Loucy (cell line): ENCODE measurements at regions not wholly inside any gene's neighbourhood (a gene's known extent, or its start where the extent isn't known, plus 50 kb on each side); places are given as distances from the start of the nearest gene placed in this dataset.

Experiments used
- H2AFZ ChIP-seq: fragments of 200-600 bp; sonication (generic); 2 replicates; pipeline ENCODE4 v1.6.0; 2016; ENCODE audit warnings: antibody characterized with exemption, mild to moderate bottlenecking, low read length, moderate library complexity
- H3F3A ChIP-seq: fragments of 200-600 bp; 2 replicates; pipeline ENCODE4 v1.6.0; 2016; ENCODE audit warnings: antibody characterized with exemption, low read depth, mild to moderate bottlenecking
- H3K27me3 ChIP-seq: fragments of 200-600 bp; sonication (generic); 2 replicates; pipeline ENCODE4 v1.6.1; 2014; ENCODE audit warnings: low read length, mild to moderate bottlenecking; ENCODE audit not compliant: insufficient read depth, poor library complexity, severe bottlenecking
- H3K36me3 ChIP-seq: fragments of 200-600 bp; sonication (generic); 2 replicates; pipeline ENCODE4 v1.6.1; 2016; ENCODE audit warnings: low read length; ENCODE audit not compliant: insufficient read depth
- H3K4me1 ChIP-seq: fragments of 200-600 bp; sonication (generic); 2 replicates; pipeline ENCODE4 v1.5.1; 2014; ENCODE audit warnings: low read length, mild to moderate bottlenecking; ENCODE audit not compliant: insufficient read depth, poor library complexity, severe bottlenecking
- H3K4me2 ChIP-seq: fragments of 200-600 bp; sonication (generic); 2 replicates; pipeline ENCODE4 v1.6.0; 2014; ENCODE audit warnings: antibody characterized with exemption, low read length, low read depth, mild to moderate bottlenecking; ENCODE audit not compliant: poor library complexity, severe bottlenecking
- H3K4me3 ChIP-seq: fragments of 200-600 bp; sonication (generic); 2 replicates; pipeline ENCODE4 v1.5.1; 2014; ENCODE audit warnings: low read length, mild to moderate bottlenecking, mixed read lengths; ENCODE audit not compliant: poor library complexity, severe bottlenecking
- H3K79me2 ChIP-seq: fragments of 200-600 bp; sonication (generic); 2 replicates; pipeline ENCODE4 v1.6.1; 2014; ENCODE audit warnings: low read length; ENCODE audit not compliant: insufficient read depth
- H3K9ac ChIP-seq: fragments of 200-600 bp; sonication (generic); 2 replicates; pipeline ENCODE4 v1.6.0; 2014; ENCODE audit warnings: mild to moderate bottlenecking, low read depth, low read length, moderate library complexity; ENCODE audit not compliant: poor library complexity, severe bottlenecking
- H3K9me2 ChIP-seq: fragments of 200-600 bp; sonication (generic); replicated peaks from 2 replicates; pipeline ENCODE4 v1.6.1; 2016; ENCODE audit warnings: low read depth, low read length, mixed read lengths
- H3K9me3 ChIP-seq: fragments of 200-600 bp; sonication (generic); 2 replicates; pipeline ENCODE4 v1.6.1; 2014; ENCODE audit warnings: mild to moderate bottlenecking, antibody characterized with exemption, low read length, low read depth; ENCODE audit not compliant: insufficient read depth
- H4K20me1 ChIP-seq: fragments of 200-600 bp; sonication (generic); 2 replicates; pipeline ENCODE4 v1.6.0; 2014; ENCODE audit warnings: antibody characterized with exemption, low read length, mild to moderate bottlenecking; ENCODE audit not compliant: insufficient read depth, poor library complexity, severe bottlenecking
- EZH2phosphoT487 ChIP-seq: fragments of 200-600 bp; IDR thresholded peaks from 2 replicates; pipeline ENCODE4 v1.6.1; 2018; ENCODE audit warnings: antibody characterized with exemption, mild to moderate bottlenecking, moderate library complexity, borderline replicate concordance
- TF ChIP-seq, protein P1 (sequence below): fragments of 200-600 bp; sonication (generic); conservative IDR thresholded peaks from 2 replicates; pipeline ENCODE4 v1.5.1; 2014; ENCODE audit warnings: mild to moderate bottlenecking, antibody characterized with exemption, low read length

DNA sequence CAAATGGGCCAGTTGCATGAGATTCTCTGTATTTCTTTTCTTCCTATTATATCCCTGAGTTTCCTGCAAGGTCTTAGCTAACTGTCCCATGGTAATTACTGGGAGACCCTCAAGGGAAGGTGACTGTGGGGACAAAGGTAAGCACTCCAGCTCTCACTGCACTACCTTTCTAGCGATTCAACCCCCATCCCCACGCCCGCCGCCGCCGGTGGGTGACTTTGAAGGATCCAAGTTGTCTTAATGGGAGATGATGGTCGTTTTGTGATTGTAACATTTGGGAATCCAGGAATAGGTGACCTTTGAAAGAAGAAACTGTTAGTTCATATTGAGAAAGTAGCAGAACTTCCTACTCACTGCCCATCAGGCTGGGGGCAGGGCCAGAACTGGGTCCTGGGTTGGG is 265.5 kb downstream of the LRFN2 start:
- Histone ChIP-seq H2AFZ (no peak overlapping the region), H3K36me3 (no peaks in the 10 kb centered on the region), H3K9ac (no peak overlapping the region), H3K4me3 (no peak overlapping the region), H4K20me1 (no peaks in the 10 kb centered on the region), H3K4me2 (no peak overlapping the region), H3K27me3 (no peaks in the 10 kb centered on the region), H3K4me1 (peaks cover 8% of the 10 kb centered on the region), H3K9me2 (no peaks in the 10 kb centered on the region), H3F3A (no peaks in the 10 kb centered on the region), H3K9me3 (no peaks in the 10 kb centered on the region), H3K79me2 (no peaks in the 10 kb centered on the region)
- TF ChIP-seq, protein P1, sequence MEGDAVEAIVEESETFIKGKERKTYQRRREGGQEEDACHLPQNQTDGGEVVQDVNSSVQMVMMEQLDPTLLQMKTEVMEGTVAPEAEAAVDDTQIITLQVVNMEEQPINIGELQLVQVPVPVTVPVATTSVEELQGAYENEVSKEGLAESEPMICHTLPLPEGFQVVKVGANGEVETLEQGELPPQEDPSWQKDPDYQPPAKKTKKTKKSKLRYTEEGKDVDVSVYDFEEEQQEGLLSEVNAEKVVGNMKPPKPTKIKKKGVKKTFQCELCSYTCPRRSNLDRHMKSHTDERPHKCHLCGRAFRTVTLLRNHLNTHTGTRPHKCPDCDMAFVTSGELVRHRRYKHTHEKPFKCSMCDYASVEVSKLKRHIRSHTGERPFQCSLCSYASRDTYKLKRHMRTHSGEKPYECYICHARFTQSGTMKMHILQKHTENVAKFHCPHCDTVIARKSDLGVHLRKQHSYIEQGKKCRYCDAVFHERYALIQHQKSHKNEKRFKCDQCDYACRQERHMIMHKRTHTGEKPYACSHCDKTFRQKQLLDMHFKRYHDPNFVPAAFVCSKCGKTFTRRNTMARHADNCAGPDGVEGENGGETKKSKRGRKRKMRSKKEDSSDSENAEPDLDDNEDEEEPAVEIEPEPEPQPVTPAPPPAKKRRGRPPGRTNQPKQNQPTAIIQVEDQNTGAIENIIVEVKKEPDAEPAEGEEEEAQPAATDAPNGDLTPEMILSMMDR, result no peak
- TF ChIP-seq EZH2phosphoT487, result no peak

DNA sequence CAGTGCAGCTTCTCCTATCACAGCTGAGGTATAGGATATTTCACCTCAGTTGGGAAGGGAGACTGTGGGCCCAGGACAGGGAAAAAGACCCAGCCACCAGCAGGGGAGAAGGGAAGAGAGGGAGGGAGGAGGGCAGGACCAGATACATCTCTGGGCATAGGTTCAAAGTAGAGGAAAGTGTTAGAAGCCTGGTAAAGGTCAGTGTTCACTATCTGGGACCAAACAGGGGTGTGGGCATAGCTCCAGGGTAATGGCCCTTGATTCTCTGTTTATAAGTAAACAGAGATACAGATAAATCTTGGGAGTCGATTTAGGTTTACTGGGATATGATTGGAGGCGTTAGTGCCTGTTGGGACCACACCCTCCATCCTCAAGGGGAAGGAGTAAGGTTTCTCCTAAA is 266.2 kb downstream of the LRFN2 start:
- TF ChIP-seq EZH2phosphoT487, result no peak
- TF ChIP-seq, protein P1, result no peak
- Histone ChIP-seq H3K9me2 (no peaks in the 10 kb centered on the region), H3K27me3 (no peaks in the 10 kb centered on the region), H3K9ac (no peak overlapping the region), H3K36me3 (no peaks in the 10 kb centered on the region), H3F3A (no peaks in the 10 kb centered on the region), H2AFZ (no peak overlapping the region), H3K4me3 (no peak overlapping the region), H4K20me1 (no peaks in the 10 kb centered on the region), H3K4me2 (no peak overlapping the region), H3K4me1 (peaks cover 6% of the 10 kb centered on the region), H3K9me3 (no peaks in the 10 kb centered on the region), H3K79me2 (no peaks in the 10 kb centered on the region)

GRCh38 chr6:40320441-40320840 is 266.7 kb downstream of the LRFN2 start:
- Histone ChIP-seq H4K20me1 (no peaks in the 10 kb centered on the region), H3K9me2 (no peaks in the 10 kb centered on the region), H2AFZ (no peak overlapping the region), H3K4me3 (no peak overlapping the region), H3K9ac (no peak overlapping the region), H3K79me2 (no peaks in the 10 kb centered on the region), H3F3A (no peaks in the 10 kb centered on the region), H3K9me3 (no peaks in the 10 kb centered on the region), H3K27me3 (no peaks in the 10 kb centered on the region), H3K36me3 (no peaks in the 10 kb centered on the region), H3K4me2 (no peak overlapping the region), H3K4me1 (peaks cover 1% of the 10 kb centered on the region)
- TF ChIP-seq, protein P1, result no peak
- no peak for TF ChIP-seq EZH2phosphoT487
